Neural cell (in vitro differentiated cells): ENCODE measurements at regions not wholly inside any gene's neighbourhood (a gene's known extent, or its start where the extent isn't known, plus 50 kb on each side); places are given as distances from the start of the nearest gene placed in this dataset.

Experiments used
- EP300 ChIP-seq: fragments of 450-650 bp; conservative IDR thresholded peaks from 2 replicates; pipeline ENCODE4 v1.6.1; 2014; ENCODE audit warnings: antibody characterized with exemption, mild to moderate bottlenecking, moderate library complexity; ENCODE audit not compliant: poor library complexity, severe bottlenecking
- EZH2 ChIP-seq: fragments of 200-600, 300-800 bp; shearing (Covaris generic), sonication (generic); IDR thresholded peaks from 2 replicates; pipeline ENCODE4 v1.6.1; 2014; ENCODE audit warnings: antibody characterized with exemption, low read length, borderline replicate concordance, mild to moderate bottlenecking; ENCODE audit not compliant: insufficient read depth, poor library complexity, severe bottlenecking
- MXI1 ChIP-seq: fragments of 450-650 bp; conservative IDR thresholded peaks from 2 replicates; pipeline ENCODE4 v1.6.1; 2014; ENCODE audit warnings: antibody characterized with exemption, mild to moderate bottlenecking; ENCODE audit not compliant: poor library complexity, severe bottlenecking
- POLR2AphosphoS5 ChIP-seq: IDR thresholded peaks from 2 replicates; pipeline ENCODE4 v1.6.1; 2012
- RAD21 ChIP-seq: fragments of 450-650 bp; conservative IDR thresholded peaks from 2 replicates; pipeline ENCODE4 v1.6.1; 2014; ENCODE audit warnings: antibody characterized with exemption, mild to moderate bottlenecking, moderate library complexity
- REST ChIP-seq: IDR thresholded peaks from 2 replicates; pipeline ENCODE4 v1.6.1; 2012; ENCODE audit warnings: borderline replicate concordance
- SMC3 ChIP-seq: fragments of 450-650 bp; conservative IDR thresholded peaks from 2 replicates; pipeline ENCODE4 v1.6.1; 2014; ENCODE audit warnings: antibody characterized with exemption, mild to moderate bottlenecking, moderate library complexity; ENCODE audit not compliant: poor library complexity
- TAF1 ChIP-seq: IDR thresholded peaks from 2 replicates; pipeline ENCODE4 v1.6.1; 2012; ENCODE audit warnings: low read depth
- TF ChIP-seq, protein P1 (sequence below): fragments of 450-650 bp; IDR thresholded peaks from 2 replicates; pipeline ENCODE4 v1.5.1; 2014; ENCODE audit warnings: antibody characterized with exemption, mild to moderate bottlenecking, moderate library complexity; ENCODE audit not compliant: poor library complexity, severe bottlenecking

- TF ChIP-seq EZH2 (no peak), POLR2AphosphoS5 (no peak), REST (no peak), TAF1 (no peak), SMC3 (no peak), EP300 (no peak), RAD21 (no peak), MXI1 (no peak)
- TF ChIP-seq, protein P1, sequence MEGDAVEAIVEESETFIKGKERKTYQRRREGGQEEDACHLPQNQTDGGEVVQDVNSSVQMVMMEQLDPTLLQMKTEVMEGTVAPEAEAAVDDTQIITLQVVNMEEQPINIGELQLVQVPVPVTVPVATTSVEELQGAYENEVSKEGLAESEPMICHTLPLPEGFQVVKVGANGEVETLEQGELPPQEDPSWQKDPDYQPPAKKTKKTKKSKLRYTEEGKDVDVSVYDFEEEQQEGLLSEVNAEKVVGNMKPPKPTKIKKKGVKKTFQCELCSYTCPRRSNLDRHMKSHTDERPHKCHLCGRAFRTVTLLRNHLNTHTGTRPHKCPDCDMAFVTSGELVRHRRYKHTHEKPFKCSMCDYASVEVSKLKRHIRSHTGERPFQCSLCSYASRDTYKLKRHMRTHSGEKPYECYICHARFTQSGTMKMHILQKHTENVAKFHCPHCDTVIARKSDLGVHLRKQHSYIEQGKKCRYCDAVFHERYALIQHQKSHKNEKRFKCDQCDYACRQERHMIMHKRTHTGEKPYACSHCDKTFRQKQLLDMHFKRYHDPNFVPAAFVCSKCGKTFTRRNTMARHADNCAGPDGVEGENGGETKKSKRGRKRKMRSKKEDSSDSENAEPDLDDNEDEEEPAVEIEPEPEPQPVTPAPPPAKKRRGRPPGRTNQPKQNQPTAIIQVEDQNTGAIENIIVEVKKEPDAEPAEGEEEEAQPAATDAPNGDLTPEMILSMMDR, result no peak
Measured at GRCh38 chr10:65314253-65314652, 1611.6 kb upstream of the LRRTM3 start.
